Neuronal stem cell (in vitro differentiated cells): ENCODE measurements at regions not wholly inside any gene's neighbourhood (a gene's known extent, or its start where the extent isn't known, plus 50 kb on each side); places are given as distances from the start of the nearest gene placed in this dataset.

Experiments
- DNase-seq: peaks from one replicate; pipeline ENCODE4 v3.0.0-alpha.2; 2013; ENCODE audit warnings: low spot score
- H2AFZ ChIP-seq: one replicate; pipeline ENCODE4 v1.6.1; 2013; ENCODE audit warnings: mild to moderate bottlenecking, low read length, inconsistent platforms
- H2AK5ac ChIP-seq: 2 replicates; pipeline ENCODE4 v1.6.1; 2013; ENCODE audit warnings: low read depth, mild to moderate bottlenecking, inconsistent platforms, low read length, moderate library complexity, mixed read lengths
- H2BK120ac ChIP-seq: 2 replicates; pipeline ENCODE4 v1.6.1; 2013; ENCODE audit warnings: low read depth, mild to moderate bottlenecking, inconsistent platforms, low read length, moderate library complexity, mixed read lengths
- H2BK12ac ChIP-seq: one replicate; pipeline ENCODE4 v1.6.1; 2013; ENCODE audit warnings: low read length, inconsistent platforms
- H2BK15ac ChIP-seq: 2 replicates; pipeline ENCODE4 v1.6.1; 2013; ENCODE audit warnings: mild to moderate bottlenecking, low read length, inconsistent platforms, mixed read lengths
- H2BK5ac ChIP-seq: one replicate; pipeline ENCODE4 v1.6.1; 2013; ENCODE audit warnings: inconsistent platforms, mild to moderate bottlenecking, low read length, moderate library complexity
- H3K14ac ChIP-seq: one replicate; pipeline ENCODE4 v1.6.1; 2013; ENCODE audit warnings: low read length, inconsistent platforms
- H3K18ac ChIP-seq: 2 replicates; pipeline ENCODE4 v1.6.1; 2013; ENCODE audit warnings: low read length, inconsistent platforms
- H3K23ac ChIP-seq: 2 replicates; pipeline ENCODE4 v1.6.1; 2013; ENCODE audit warnings: low read depth, mild to moderate bottlenecking, mixed read lengths, low read length, inconsistent platforms; ENCODE audit not compliant: poor library complexity
- H3K27ac ChIP-seq: replicated peaks from 3 replicates; pipeline ENCODE4 v1.5.1; 2013; ENCODE audit warnings: low read length, inconsistent platforms
- H3K27me3 ChIP-seq, 3 experiments: 2 replicates each; pipeline ENCODE4 v1.6.1; 2013; ENCODE audit warnings: low read length in 3 of 3, mild to moderate bottlenecking in 2 of 3, inconsistent platforms in 1 of 3, low read depth in 1 of 3, mixed read lengths in 1 of 3, moderate library complexity in 1 of 3; ENCODE audit not compliant: control insufficient read depth in 3 of 3, insufficient read depth in 3 of 3
- H3K36me3 ChIP-seq, 2 donors: replicated peaks in 1 of 2; 2 replicates each; pipeline ENCODE4 v1.6.1; 2013; ENCODE audit warnings: low read length in 2 of 2; ENCODE audit not compliant: control insufficient read depth in 2 of 2, insufficient read depth in 2 of 2
- H3K4ac ChIP-seq: 2 replicates; pipeline ENCODE4 v1.6.1; 2013; ENCODE audit warnings: inconsistent platforms, mild to moderate bottlenecking, low read length, moderate library complexity
- H3K4me1 ChIP-seq, 2 donors: 1 replicate in 1 of 2; 2 replicates in 1 of 2; pipeline ENCODE4 v1.6.1; 2013; ENCODE audit warnings: low read length in 2 of 2, low read depth in 1 of 2; ENCODE audit not compliant: control insufficient read depth in 2 of 2, insufficient read depth in 1 of 2
- H3K4me2 ChIP-seq: one replicate; pipeline ENCODE4 v1.6.1; 2013; ENCODE audit warnings: mild to moderate bottlenecking, low read length, inconsistent platforms; ENCODE audit not compliant: insufficient read depth, poor library complexity, severe bottlenecking
- H3K4me3 ChIP-seq, 2 donors: 2 replicates each; pipeline ENCODE4 v1.5.1; 2013; ENCODE audit warnings: low read length in 2 of 2, mild to moderate bottlenecking in 2 of 2, inconsistent platforms in 1 of 2, moderate library complexity in 1 of 2
- H3K79me1 ChIP-seq: one replicate; pipeline ENCODE4 v1.6.1; 2013; ENCODE audit warnings: low read depth, mild to moderate bottlenecking, inconsistent platforms, low read length, moderate library complexity
- H3K9ac ChIP-seq: one replicate; pipeline ENCODE4 v1.6.1; 2013; ENCODE audit warnings: mild to moderate bottlenecking, low read depth, low read length, inconsistent platforms; ENCODE audit not compliant: poor library complexity
- H3K9me3 ChIP-seq, 2 donors: replicated peaks in 1 of 2; 2 replicates each; pipeline versions ENCODE3 to v1.6.1; 2013; ENCODE audit warnings: low read length in 2 of 2, mild to moderate bottlenecking in 2 of 2, inconsistent platforms in 1 of 2, low read depth in 1 of 2, mixed read lengths in 1 of 2, moderate library complexity in 1 of 2; ENCODE audit not compliant: control insufficient read depth in 2 of 2, insufficient read depth in 1 of 2
- H4K8ac ChIP-seq: one replicate; pipeline ENCODE4 v1.6.1; 2013; ENCODE audit warnings: low read depth, mild to moderate bottlenecking, inconsistent platforms, low read length, moderate library complexity
- H4K91ac ChIP-seq: one replicate; pipeline ENCODE4 v1.6.1; 2013; ENCODE audit warnings: low read length, low read depth, mild to moderate bottlenecking, inconsistent platforms; ENCODE audit not compliant: poor library complexity
- WGBS, 2 donors: extraction: QIAGEN DNeasy Blood & Tissue Kit; methylation state at CpG; one replicate each; pipeline ENCODE4 v1.1.7; 2013; ENCODE audit warnings: missing lambda C conversion rate in 2 of 2, mixed read lengths in 1 of 2; ENCODE audit not compliant: insufficient read length in 2 of 2, insufficient replicate concordance in 1 of 2; ENCODE audit errors: extremely low coverage in 2 of 2; 5-methylcytosine and 5-hydroxymethylcytosine counted together

- Histone ChIP-seq H2BK15ac (no peak overlapping the region), H2BK120ac (no peak overlapping the region), H3K27ac (no peak overlapping the region), H3K9me3 (peaks cover 0 to 4% of the 10 kb centered on the region in 2 donors), H3K4me1 (no peaks in the 10 kb centered on the region), H2BK12ac (no peak overlapping the region), H3K4me3 (no peak overlapping the region), H3K18ac (peak overlapping the region; percentile 3), H3K9ac (no peak overlapping the region), H2AFZ (no peak overlapping the region), H4K91ac (no peak overlapping the region), H3K4ac (no peak overlapping the region), H2AK5ac (no peak overlapping the region), H2BK5ac (no peak overlapping the region), H3K4me2 (no peak overlapping the region), H3K23ac (no peak overlapping the region), H3K14ac (no peak overlapping the region), H3K27me3 (peaks cover 0 to 18% (median 0%) of the 10 kb centered on the region in 3 experiments), H3K79me1 (no peaks in the 10 kb centered on the region), H3K36me3 (no peaks in the 10 kb centered on the region), H4K8ac (no peak overlapping the region)
- WGBS, 2 donors: no CpG with 5 or more reads among the region's 11 CpGs
- DNase-seq: no peak
Measured at GRCh38 chr2:121089166-121089510, 195.9 kb downstream of the TFCP2L1 start.

DNA sequence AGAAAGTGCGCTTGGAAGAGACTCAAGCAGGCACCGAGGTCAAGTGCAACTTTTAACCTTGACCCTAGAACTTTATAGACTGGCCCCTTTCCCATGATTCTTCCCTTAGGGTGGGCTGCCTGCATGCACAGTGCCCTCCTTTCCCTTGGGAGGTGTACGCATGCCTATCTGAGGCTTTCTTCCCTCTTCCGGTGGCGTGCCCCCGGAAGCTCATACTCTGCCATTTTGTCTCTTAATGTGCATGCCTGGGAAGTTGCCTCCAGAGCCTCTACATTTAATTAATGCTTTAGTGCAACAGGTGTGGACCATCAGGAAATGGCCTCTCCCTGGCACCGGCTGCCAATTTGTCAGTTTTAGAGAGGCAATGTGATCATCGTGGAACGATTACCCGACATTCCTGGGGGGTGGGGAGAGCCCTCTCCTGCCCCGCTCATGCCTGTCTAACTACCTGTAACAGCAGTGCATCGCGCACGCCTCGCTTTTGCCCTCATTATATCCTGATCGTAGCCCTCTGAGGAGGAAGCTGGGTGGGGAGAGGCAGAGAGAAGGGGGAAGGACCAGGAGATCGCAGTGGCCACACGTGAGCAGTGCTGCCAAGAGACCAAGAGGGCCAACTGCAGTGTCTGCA is 194.8 kb downstream of the TFCP2L1 start:
- H3K14ac ChIP-seq: no peak overlapping the region

DNA sequence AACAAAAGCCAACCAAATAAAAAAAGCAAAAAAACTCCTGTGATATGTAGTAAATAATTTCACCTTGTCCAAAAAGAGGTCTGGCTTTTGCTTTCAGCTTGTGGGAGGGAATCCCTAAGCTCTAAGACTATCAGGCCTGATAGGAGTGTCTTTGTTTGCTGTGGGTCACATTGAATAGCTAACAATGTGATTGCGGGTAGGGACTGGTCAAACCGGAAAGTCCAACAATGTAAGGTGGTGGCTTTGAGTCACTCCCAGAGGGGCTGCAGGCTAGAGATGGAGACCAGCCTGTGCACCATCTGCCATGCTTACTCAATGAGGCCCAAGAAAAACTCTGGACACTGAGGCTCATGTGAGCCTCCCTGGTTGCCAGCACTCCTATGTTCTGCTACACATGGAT is 192.9 kb downstream of the TFCP2L1 start:
- H4K8ac ChIP-seq: no peak overlapping the region
- peaks cover 0 to 4% of the 10 kb centered on the region in 2 donors for H3K9me3 ChIP-seq
- no peak overlapping the region for H3K4me3 ChIP-seq
- no peak overlapping the region for H2BK120ac ChIP-seq
- no peaks in the 10 kb centered on the region for H3K4me1 ChIP-seq
- H3K14ac ChIP-seq: no peak overlapping the region
- H2AFZ ChIP-seq: no peak overlapping the region
- no peak overlapping the region for H3K9ac ChIP-seq
- no peak overlapping the region for H2BK12ac ChIP-seq
- H3K36me3 ChIP-seq: no peaks in the 10 kb centered on the region
- no peak for DNase-seq
- no peak overlapping the region for H3K4me2 ChIP-seq
- H2BK15ac ChIP-seq: no peak overlapping the region
- WGBS, 2 donors: no CpG with 5 or more reads among the region's 2 CpGs
- H4K91ac ChIP-seq: no peak overlapping the region
- no peaks in the 10 kb centered on the region for H3K79me1 ChIP-seq
- no peak overlapping the region for H2AK5ac ChIP-seq
- H3K4ac ChIP-seq: no peak overlapping the region
- peaks cover 0 to 18% (median 0%) of the 10 kb centered on the region in 3 experiments for H3K27me3 ChIP-seq
- no peak overlapping the region for H3K23ac ChIP-seq
- H3K18ac ChIP-seq: no peak overlapping the region
- H3K27ac ChIP-seq: no peak overlapping the region
- no peak overlapping the region for H2BK5ac ChIP-seq

More for the DNA sequence above, 194.8 kb downstream of the TFCP2L1 start:
- Histone ChIP-seq H3K4ac (no peak overlapping the region), H2BK15ac (no peak overlapping the region), H3K23ac (peak overlapping the region; percentile 67), H2BK12ac (no peak overlapping the region), H3K18ac (peak overlapping the region; percentile 13), H2AFZ (no peak overlapping the region), H3K36me3 (no peaks in the 10 kb centered on the region), H3K27me3 (peaks cover 0 to 24% (median 0%) of the 10 kb centered on the region in 3 experiments), H2BK120ac (no peak overlapping the region), H3K9ac (no peak overlapping the region), H2BK5ac (no peak overlapping the region), H2AK5ac (no peak overlapping the region), H3K4me3 (no peak overlapping the region), H4K8ac (no peak overlapping the region), H3K27ac (no peak overlapping the region), H3K79me1 (no peaks in the 10 kb centered on the region), H3K9me3 (peaks cover 0 to 4% of the 10 kb centered on the region in 2 donors), H3K4me1 (no peaks in the 10 kb centered on the region), H4K91ac (no peak overlapping the region), H3K4me2 (no peak overlapping the region)
- no CpG with 5 or more reads among the region's 18 CpGs for WGBS, 2 donors
- no peak for DNase-seq

GRCh38 chr2:121093692-121094091 is 191.3 kb downstream of the TFCP2L1 start:
- no peak overlapping the region for H2BK12ac ChIP-seq
- no peaks in the 10 kb centered on the region for H3K79me1 ChIP-seq
- no peak overlapping the region for H2AK5ac ChIP-seq
- H3K18ac ChIP-seq: no peak overlapping the region
- H2AFZ ChIP-seq: no peak overlapping the region
- H3K4me3 ChIP-seq: no peak overlapping the region
- H4K8ac ChIP-seq: no peak overlapping the region
- WGBS, 2 donors: no CpG with 5 or more reads among the region's 2 CpGs
- H2BK15ac ChIP-seq: no peak overlapping the region
- no peak overlapping the region for H2BK5ac ChIP-seq
- no peaks in the 10 kb centered on the region for H3K4me1 ChIP-seq
- peaks cover 0 to 17% (median 0%) of the 10 kb centered on the region in 3 experiments for H3K27me3 ChIP-seq
- no peaks in the 10 kb centered on the region for H3K36me3 ChIP-seq
- DNase-seq: no peak
- H2BK120ac ChIP-seq: no peak overlapping the region
- no peak overlapping the region for H3K27ac ChIP-seq
- no peak overlapping the region for H3K4ac ChIP-seq
- no peak overlapping the region for H3K4me2 ChIP-seq
- peaks cover 0 to 4% of the 10 kb centered on the region in 2 donors for H3K9me3 ChIP-seq
- H3K23ac ChIP-seq: no peak overlapping the region
- H3K9ac ChIP-seq: no peak overlapping the region
- no peak overlapping the region for H4K91ac ChIP-seq
- no peak overlapping the region for H3K14ac ChIP-seq
